ENCODE measurements at regions not wholly inside any gene's neighbourhood (a gene's known extent, or its start where the extent isn't known, plus 50 kb on each side); places are given as distances from the start of the nearest gene placed in this dataset.

GRCh38 chr5:130689831-130690230 is 475.2 kb downstream of the HINT1 start:
- H3K27me3 ChIP-seq (ENCODE audit: control insufficient read depth, insufficient read depth, low read length): no peaks in the 10 kb centered on the region
- H3K36me3 ChIP-seq (ENCODE audit: control insufficient read depth, insufficient read depth, low read length): no peaks in the 10 kb centered on the region
- H3K9me3 Mint-ChIP-seq: peaks cover 0 to 2% of the 10 kb centered on the region in 2 donors
- WGBS (ENCODE audit: insufficient coverage): 21% methylated on average over 4 of the region's 4 CpGs
- H3K4me3 Mint-ChIP-seq: no peak overlapping the region
- intact Hi-C loops (cut with micrococcal nuclease): no loop called here
- no peak overlapping the region for H3K4me3 ChIP-seq (ENCODE audit: low read length)
- no peaks in the 10 kb centered on the region for H3K9me3 ChIP-seq (ENCODE audit: control insufficient read depth, insufficient read depth, low read length)
- H3K4me1 ChIP-seq (ENCODE audit: control insufficient read depth, insufficient read depth, low read length): no peaks in the 10 kb centered on the region
- TF ChIP-seq CTCF (IDR thresholded peaks at IDR 0.05): no peak
- H3K27ac Mint-ChIP-seq: no peak overlapping the region
- no peaks in the 10 kb centered on the region for H3K4me1 Mint-ChIP-seq
- no peak for DNase-seq
- H3K36me3 Mint-ChIP-seq: no peaks in the 10 kb centered on the region
- no peaks in the 10 kb centered on the region for H3K27me3 Mint-ChIP-seq (ENCODE audit: low read depth in 2 of 2)
- ATAC-seq: no peak
- H3K27ac ChIP-seq (ENCODE audit: low read length): no peak overlapping the region

DNA sequence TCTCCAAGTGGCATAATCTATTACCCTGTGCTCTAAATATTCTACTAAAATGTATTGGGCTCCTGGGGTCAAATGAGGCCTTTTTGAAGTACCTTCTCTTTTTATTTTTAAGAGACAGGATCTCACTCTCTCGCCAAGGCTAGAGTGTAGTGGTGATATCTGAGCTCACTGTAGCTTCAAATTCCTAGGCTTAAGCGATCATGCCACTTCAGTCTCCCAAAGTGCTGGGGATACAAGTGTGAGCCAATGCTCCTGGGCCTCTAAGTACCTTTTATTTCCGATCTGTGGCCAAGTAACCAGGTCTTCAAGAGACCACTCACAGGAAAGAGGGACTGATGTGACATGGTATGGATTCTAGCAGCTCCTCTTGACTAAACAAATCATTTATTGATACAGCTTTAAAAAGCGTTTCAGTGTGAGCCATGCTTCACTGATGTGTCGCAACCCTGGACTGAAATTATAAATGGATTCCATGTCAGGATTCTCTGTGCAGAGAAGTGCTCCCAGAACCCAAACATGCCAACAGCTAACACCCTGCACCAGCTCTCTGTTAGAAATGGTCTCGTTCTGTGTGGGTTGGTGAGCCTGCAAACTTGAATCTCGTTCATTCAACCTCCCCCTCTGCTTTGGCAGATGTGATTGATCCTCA is 477.8 kb downstream of the HINT1 start:
- intact Hi-C loops (cut with micrococcal nuclease): no loop called here
- Mint-ChIP-seq H3K4me3 (no peak overlapping the region), H3K36me3 (no peaks in the 10 kb centered on the region), H3K9me3 (peaks cover 0 to 2% of the 10 kb centered on the region in 2 donors), H3K4me1 (no peaks in the 10 kb centered on the region), H3K27me3 (ENCODE audit: low read depth in 2 of 2) (no peaks in the 10 kb centered on the region), H3K27ac (no peak overlapping the region)
- DNase-seq (no peak), ATAC-seq (no peak)
- no peak for TF ChIP-seq CTCF (IDR thresholded peaks at IDR 0.05)
- Histone ChIP-seq H3K4me3 (ENCODE audit: low read length) (no peak overlapping the region), H3K27ac (ENCODE audit: low read length) (no peak overlapping the region), H3K9me3 (ENCODE audit: control insufficient read depth, insufficient read depth, low read length) (no peaks in the 10 kb centered on the region), H3K27me3 (ENCODE audit: control insufficient read depth, insufficient read depth, low read length) (no peaks in the 10 kb centered on the region), H3K36me3 (ENCODE audit: control insufficient read depth, insufficient read depth, low read length) (no peaks in the 10 kb centered on the region), H3K4me1 (ENCODE audit: control insufficient read depth, insufficient read depth, low read length) (no peaks in the 10 kb centered on the region)
- 80% methylated on average over 7 of the region's 7 CpGs for WGBS (ENCODE audit: insufficient coverage)

DNA sequence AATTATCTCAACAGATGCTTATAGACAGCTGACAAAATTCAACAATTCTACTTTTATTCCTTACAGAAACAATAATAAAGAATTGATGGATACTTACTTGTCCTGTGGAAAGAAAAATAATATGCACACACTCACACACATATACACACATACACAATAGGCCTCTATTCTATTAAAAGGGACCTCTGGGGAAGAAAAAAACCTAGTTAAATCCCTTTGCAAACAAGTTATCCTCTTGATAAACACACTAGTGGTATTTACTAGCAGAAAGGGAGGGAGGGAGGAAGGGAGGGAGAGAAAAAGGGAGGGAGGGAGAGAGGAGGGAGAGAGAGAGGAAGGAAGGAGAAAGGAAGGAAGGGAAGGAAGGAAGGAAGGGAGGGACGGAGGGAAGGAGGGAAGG is 486.4 kb downstream of the HINT1 start:
- Mint-ChIP-seq H3K36me3 (no peaks in the 10 kb centered on the region), H3K27me3 (ENCODE audit: low read depth in 2 of 2) (peaks cover 0 to 3% of the 10 kb centered on the region in 2 donors), H3K4me3 (no peak overlapping the region), H3K4me1 (no peaks in the 10 kb centered on the region), H3K9me3 (peaks cover 3% of the 10 kb centered on the region in 2 donors), H3K27ac (no peak overlapping the region)
- Histone ChIP-seq H3K27me3 (ENCODE audit: control insufficient read depth, insufficient read depth, low read length) (no peaks in the 10 kb centered on the region), H3K4me3 (ENCODE audit: low read length) (no peak overlapping the region), H3K4me1 (ENCODE audit: control insufficient read depth, insufficient read depth, low read length) (no peaks in the 10 kb centered on the region), H3K27ac (ENCODE audit: low read length) (no peak overlapping the region), H3K36me3 (ENCODE audit: control insufficient read depth, insufficient read depth, low read length) (no peaks in the 10 kb centered on the region), H3K9me3 (ENCODE audit: control insufficient read depth, insufficient read depth, low read length) (no peaks in the 10 kb centered on the region)
- TF ChIP-seq CTCF (IDR thresholded peaks at IDR 0.05): no peak
- 53% methylated on average over 1 of the region's 1 CpG for WGBS (ENCODE audit: insufficient coverage)
- DNase-seq: no peak
- intact Hi-C loops (cut with micrococcal nuclease): no loop called here
- no peak for ATAC-seq

- H3K4me3 Mint-ChIP-seq: no peak overlapping the region
These were observed 498.6 kb downstream of the HINT1 start for GRCh38 chr5:130666462-130666861.

More at GRCh38 chr5:130666462-130666861, 498.6 kb downstream of the HINT1 start:
- intact Hi-C loops (cut with micrococcal nuclease): no loop called here
- no peak for TF ChIP-seq CTCF (IDR thresholded peaks at IDR 0.05)
- Histone ChIP-seq H3K27me3 (ENCODE audit: control insufficient read depth, insufficient read depth, low read length) (no peaks in the 10 kb centered on the region), H3K4me1 (ENCODE audit: control insufficient read depth, insufficient read depth, low read length) (no peaks in the 10 kb centered on the region), H3K36me3 (ENCODE audit: control insufficient read depth, insufficient read depth, low read length) (no peaks in the 10 kb centered on the region), H3K4me3 (ENCODE audit: low read length) (no peak overlapping the region), H3K27ac (ENCODE audit: low read length) (no peak overlapping the region), H3K9me3 (ENCODE audit: control insufficient read depth, insufficient read depth, low read length) (no peaks in the 10 kb centered on the region)
- Mint-ChIP-seq H3K9me3 (peaks cover 2 to 10% of the 10 kb centered on the region in 2 donors), H3K27ac (no peak overlapping the region), H3K27me3 (ENCODE audit: low read depth in 2 of 2) (no peaks in the 10 kb centered on the region), H3K36me3 (no peaks in the 10 kb centered on the region), H3K4me1 (no peaks in the 10 kb centered on the region)
- ATAC-seq (no peak), DNase-seq (no peak)
- 98% methylated on average over 3 of the region's 3 CpGs for WGBS (ENCODE audit: insufficient coverage)

All from natural killer cell (primary cell).